B cell (primary cell): ENCODE measurements at regions not wholly inside any gene's neighbourhood (a gene's known extent, or its start where the extent isn't known, plus 50 kb on each side); places are given as distances from the start of the nearest gene placed in this dataset.

Experiments
- ATAC-seq: fragments of 200-7000 bp; cut with Tn5 transposase; one replicate; pipeline ENCODE4 v1.10.0; 2021; ENCODE audit warnings: low read depth, mild to moderate bottlenecking, moderate number of reproducible peaks, moderate library complexity
- CTCF ChIA-PET: fragments of 350-600 bp; sonication (Branson Sonifier 250); formaldehyde crosslinking; loops from one replicate; lab custom pipeline; 2021; ENCODE audit warnings: antibody characterized with exemption, inconsistent platforms; lab: Charles Lee
- POLR2A ChIA-PET: fragments of 350-600 bp; sonication (Branson Sonifier 250); formaldehyde crosslinking; loops from one replicate; lab custom pipeline; 2021; ENCODE audit warnings: antibody characterized with exemption; lab: Charles Lee
- DNase-seq: peaks from one replicate; pipeline ENCODE4 v3.0.0; 2013
- H2AFZ ChIP-seq: 2 replicates; pipeline ENCODE4 v1.6.1; 2012; ENCODE audit warnings: mild to moderate bottlenecking, low read depth, low read length; ENCODE audit not compliant: insufficient read depth, poor library complexity, severe bottlenecking
- H3K27ac ChIP-seq, 2 donors: 1 replicate in 1 of 2; 2 replicates in 1 of 2; pipeline ENCODE4 v1.5.1; 2012 to 2013; ENCODE audit warnings: low read length in 2 of 2, mild to moderate bottlenecking in 2 of 2, moderate library complexity in 1 of 2
- H3K27me3 ChIP-seq, 4 experiments: fragments of 200-600 bp in 1 of 4; sonication (generic) in 1 of 4; replicated peaks in 1 of 4; 1 replicate in 2 of 4; 2 replicates in 2 of 4; pipeline versions ENCODE4 v1.6.1 to v1.7.0; 2013 to 2016; ENCODE audit warnings: low read length in 3 of 4, mild to moderate bottlenecking in 2 of 4, mixed read lengths in 1 of 4, moderate library complexity in 1 of 4; ENCODE audit not compliant: insufficient read depth in 4 of 4, control insufficient read depth in 3 of 4; ENCODE audit errors: control extremely low read depth in 1 of 4
- H3K36me3 ChIP-seq, 2 experiments: replicated peaks in 1 of 2; 1 replicate in 1 of 2; 2 replicates in 1 of 2; pipeline versions ENCODE4 v1.6.1 to v1.7.1; 2013; ENCODE audit warnings: low read length in 1 of 2; ENCODE audit not compliant: insufficient read depth in 2 of 2, control insufficient read depth in 1 of 2; ENCODE audit errors: control extremely low read depth in 1 of 2, extremely low read depth in 1 of 2
- H3K4me1 ChIP-seq, 2 donors: fragments of 200-600 bp in 1 of 2; sonication (generic) in 1 of 2; 1 replicate in 1 of 2; 2 replicates in 1 of 2; pipeline versions ENCODE4 v1.5.1 to v1.6.1; 2013 to 2017; ENCODE audit warnings: low read length in 2 of 2; ENCODE audit not compliant: control insufficient read depth in 2 of 2, insufficient read depth in 2 of 2
- H3K4me2 ChIP-seq: replicated peaks from 2 replicates; pipeline ENCODE3; 2012; ENCODE audit warnings: mild to moderate bottlenecking, low read depth, low read length; ENCODE audit not compliant: poor library complexity, severe bottlenecking
- H3K4me3 ChIP-seq, 5 experiments: fragments of 200-600 bp in 1 of 5; sonication (generic) in 1 of 5; 1 replicate in 3 of 5; 2 replicates in 2 of 5; pipeline versions ENCODE4 v1.5.1 to v1.7.0; 2011 to 2016; ENCODE audit warnings: low read length in 4 of 5, mild to moderate bottlenecking in 4 of 5, low read depth in 2 of 5, control low read depth in 1 of 5, moderate library complexity in 1 of 5; ENCODE audit not compliant: insufficient read depth in 1 of 5; ENCODE audit errors: control extremely low read depth in 1 of 5, extremely low read depth in 1 of 5
- H3K79me2 ChIP-seq: fragments of 200-600 bp; sonication (generic); one replicate; pipeline ENCODE4 v1.6.0; 2016; ENCODE audit warnings: low read length; ENCODE audit not compliant: control insufficient read depth, insufficient read depth
- H3K9ac ChIP-seq: fragments of 200-600 bp; sonication (generic); 2 replicates; pipeline ENCODE4 v1.6.1; 2017; ENCODE audit warnings: mild to moderate bottlenecking, low read length, moderate library complexity
- H3K9me3 ChIP-seq, 3 donors: one replicate each; pipeline versions ENCODE4 v1.6.1 to v1.7.1; 2013; ENCODE audit warnings: low read length in 2 of 3; ENCODE audit not compliant: control insufficient read depth in 2 of 3, insufficient read depth in 1 of 3; ENCODE audit errors: control extremely low read depth in 1 of 3
- H4K20me1 ChIP-seq: 2 replicates; pipeline ENCODE4 v1.6.0; 2012; ENCODE audit warnings: mild to moderate bottlenecking, low read length; ENCODE audit not compliant: insufficient read depth, control insufficient read depth, poor library complexity, severe bottlenecking
- H3K27ac Mint-ChIP-seq: one replicate; pipeline ENCODE4 v1.8.0; 2021; ENCODE audit warnings: mixed read lengths
- H3K27me3 Mint-ChIP-seq: one replicate; pipeline ENCODE4 v1.8.0; 2021; ENCODE audit warnings: mixed read lengths
- H3K4me1 Mint-ChIP-seq: one replicate; pipeline ENCODE4 v1.8.0; 2021; ENCODE audit warnings: mixed read lengths
- H3K4me3 Mint-ChIP-seq: one replicate; pipeline ENCODE4 v1.8.0; 2021; ENCODE audit warnings: mixed read lengths
- H3K9me3 Mint-ChIP-seq: one replicate; pipeline ENCODE4 v1.8.0; 2022; ENCODE audit warnings: mixed read lengths; ENCODE audit not compliant: insufficient read depth
- EZH2 ChIP-seq: IDR thresholded peaks from 2 replicates; pipeline ENCODE4 v1.6.1; 2012; ENCODE audit warnings: borderline replicate concordance, low read depth, mild to moderate bottlenecking, moderate library complexity, low read length; ENCODE audit not compliant: insufficient read depth, poor library complexity, severe bottlenecking
- WGBS: methylation state at CpG from one replicate; pipeline ENCODE4 v1.1.5; 2013; ENCODE audit warnings: missing lambda C conversion rate; ENCODE audit not compliant: insufficient coverage; 5-methylcytosine and 5-hydroxymethylcytosine counted together
- intact Hi-C: fragments of 100-400 bp; cut with micrococcal nuclease; formaldehyde crosslinking; loops from one replicate; pipeline ENCODE4 v1.10.0; 2022
- TF ChIP-seq, protein P1 (sequence below): fragments of 200-600 bp; IDR thresholded peaks from one replicate; pipeline ENCODE4 v1.8.0; 2022; ENCODE audit warnings: antibody characterized with exemption, mild to moderate bottlenecking

DNA sequence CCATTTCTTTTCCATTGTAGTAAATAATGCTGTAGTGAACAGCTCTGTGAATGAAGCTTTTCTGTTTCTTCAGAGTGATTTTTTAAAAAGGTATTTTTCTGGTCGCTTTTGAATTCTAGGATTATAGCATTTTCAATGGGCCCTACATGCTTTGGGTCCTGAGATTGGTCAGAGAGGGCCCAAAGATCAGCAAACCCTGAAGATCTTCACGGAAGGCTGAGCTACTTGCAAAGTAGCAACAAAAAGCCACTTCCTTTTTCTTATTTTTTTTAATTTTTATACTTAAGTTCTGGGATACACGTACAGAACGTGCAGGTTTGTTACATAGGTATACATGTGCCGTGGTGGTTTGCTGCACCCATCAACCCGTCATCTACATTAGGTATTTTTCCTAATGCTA is 200.5 kb downstream of the FAT3 start:
- Histone ChIP-seq H3K4me2 (peak overlapping the region; percentile 40), H3K4me1 (peaks cover 0 to 8% of the 10 kb centered on the region in 2 donors), H2AFZ (no peak overlapping the region), H3K36me3 (no peaks in the 10 kb centered on the region), H3K79me2 (no peaks in the 10 kb centered on the region), H3K27me3 (no peaks in the 10 kb centered on the region), H3K9me3 (no peaks in the 10 kb centered on the region), H3K4me3 (no peak overlapping the region), H3K27ac (no peak overlapping the region), H3K9ac (no peak overlapping the region), H4K20me1 (no peaks in the 10 kb centered on the region)
- no peak for ATAC-seq
- H3K4me1 Mint-ChIP-seq = peaks cover 10% of the 10 kb centered on the region
- no peak for TF ChIP-seq EZH2
- TF ChIP-seq, protein P1, sequence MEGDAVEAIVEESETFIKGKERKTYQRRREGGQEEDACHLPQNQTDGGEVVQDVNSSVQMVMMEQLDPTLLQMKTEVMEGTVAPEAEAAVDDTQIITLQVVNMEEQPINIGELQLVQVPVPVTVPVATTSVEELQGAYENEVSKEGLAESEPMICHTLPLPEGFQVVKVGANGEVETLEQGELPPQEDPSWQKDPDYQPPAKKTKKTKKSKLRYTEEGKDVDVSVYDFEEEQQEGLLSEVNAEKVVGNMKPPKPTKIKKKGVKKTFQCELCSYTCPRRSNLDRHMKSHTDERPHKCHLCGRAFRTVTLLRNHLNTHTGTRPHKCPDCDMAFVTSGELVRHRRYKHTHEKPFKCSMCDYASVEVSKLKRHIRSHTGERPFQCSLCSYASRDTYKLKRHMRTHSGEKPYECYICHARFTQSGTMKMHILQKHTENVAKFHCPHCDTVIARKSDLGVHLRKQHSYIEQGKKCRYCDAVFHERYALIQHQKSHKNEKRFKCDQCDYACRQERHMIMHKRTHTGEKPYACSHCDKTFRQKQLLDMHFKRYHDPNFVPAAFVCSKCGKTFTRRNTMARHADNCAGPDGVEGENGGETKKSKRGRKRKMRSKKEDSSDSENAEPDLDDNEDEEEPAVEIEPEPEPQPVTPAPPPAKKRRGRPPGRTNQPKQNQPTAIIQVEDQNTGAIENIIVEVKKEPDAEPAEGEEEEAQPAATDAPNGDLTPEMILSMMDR = no peak
- peaks cover 16% of the 10 kb centered on the region for H3K9me3 Mint-ChIP-seq
- POLR2A ChIA-PET = no interaction called here
- CTCF ChIA-PET = no interaction called here
- no peak overlapping the region for H3K4me3 Mint-ChIP-seq
- H3K27me3 Mint-ChIP-seq = no peaks in the 10 kb centered on the region
- no peak overlapping the region for H3K27ac Mint-ChIP-seq
- intact Hi-C loops = no loop called here
- no peak for DNase-seq
- 0% methylated on average over 1 of the region's 6 CpGs for WGBS

DNA sequence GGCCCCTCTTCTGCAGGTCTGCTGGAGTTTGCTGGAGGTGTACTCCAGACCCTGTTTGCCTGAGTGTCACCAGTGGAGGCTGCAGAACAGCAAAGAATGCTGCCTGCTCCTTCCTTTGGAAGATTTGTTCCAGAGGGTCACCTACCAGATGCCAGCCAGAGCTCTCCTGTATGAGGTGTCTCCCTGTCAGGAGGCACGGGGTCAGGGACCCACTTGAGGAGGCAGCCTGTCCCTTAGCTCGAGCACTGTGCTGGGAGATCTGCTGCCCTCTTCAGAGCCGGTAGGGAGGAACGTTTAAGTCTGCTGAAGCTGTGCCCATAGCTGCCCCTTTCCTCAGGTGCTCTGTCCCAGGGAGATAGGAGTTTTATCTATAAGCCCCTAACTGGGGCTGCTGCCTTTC is 207.9 kb downstream of the FAT3 start:
- no peaks in the 10 kb centered on the region for H3K4me1 ChIP-seq
- no peaks in the 10 kb centered on the region for H4K20me1 ChIP-seq
- H3K27ac ChIP-seq = no peak overlapping the region
- H3K4me3 ChIP-seq = no peak overlapping the region
- no peak for TF ChIP-seq EZH2
- TF ChIP-seq, protein P1 = no peak
- no peaks in the 10 kb centered on the region for H3K27me3 ChIP-seq
- no peaks in the 10 kb centered on the region for H3K36me3 ChIP-seq
- Mint-ChIP-seq H3K4me3 (no peak overlapping the region), H3K9me3 (peaks cover 10% of the 10 kb centered on the region), H3K27me3 (no peaks in the 10 kb centered on the region), H3K27ac (no peak overlapping the region), H3K4me1 (no peaks in the 10 kb centered on the region)
- ATAC-seq = no peak
- 87% methylated on average over 4 of the region's 4 CpGs for WGBS
- no peak overlapping the region for H2AFZ ChIP-seq
- no peak overlapping the region for H3K4me2 ChIP-seq
- DNase-seq = no peak
- H3K79me2 ChIP-seq = no peaks in the 10 kb centered on the region
- intact Hi-C loops = no loop called here
- H3K9me3 ChIP-seq = peaks cover 0 to 12% (median 0%) of the 10 kb centered on the region in 3 donors
- no peak overlapping the region for H3K9ac ChIP-seq
- CTCF ChIA-PET = no interaction called here
- POLR2A ChIA-PET = no interaction called here
